Epithelial cell of esophagus (primary cell): ENCODE measurements at regions not wholly inside any gene's neighbourhood (a gene's known extent, or its start where the extent isn't known, plus 50 kb on each side); places are given as distances from the start of the nearest gene placed in this dataset.

Source experiments
- DNase-seq: peaks from one replicate; pipeline ENCODE4 v3.0.0; 2010; ENCODE audit warnings: low read depth
- H3K4me3 ChIP-seq: 2 replicates; pipeline ENCODE4 v1.5.1; 2011; ENCODE audit warnings: mild to moderate bottlenecking, low read length, control low read depth
- TF ChIP-seq, protein P1 (sequence below): IDR thresholded peaks from 2 replicates; pipeline ENCODE4 v1.5.1; 2011; ENCODE audit warnings: low read depth, mild to moderate bottlenecking, low read length, control low read depth, inconsistent platforms; ENCODE audit not compliant: insufficient read depth; ENCODE audit errors: missing control alignments

DNA sequence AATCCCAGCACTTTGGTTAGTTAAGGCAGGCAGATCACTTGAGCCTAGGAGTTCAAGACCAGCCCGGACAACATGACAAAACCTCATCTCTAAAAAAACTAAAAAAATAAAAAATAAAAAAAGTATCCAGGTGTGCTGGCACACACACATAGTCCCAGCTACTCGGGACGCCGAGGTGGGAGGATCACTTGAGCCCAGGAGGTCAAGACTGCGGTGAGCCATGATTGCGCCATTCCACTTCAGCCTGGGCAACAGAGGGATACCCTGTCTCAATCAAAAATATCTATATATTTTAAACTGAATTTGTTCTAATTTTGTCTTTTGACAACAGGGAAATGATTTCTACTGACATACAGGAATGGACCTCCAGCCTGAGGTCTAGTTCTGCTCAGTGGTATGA is 73.3 kb upstream of the MBOAT2 start:
- DNase-seq, result no peak
- H3K4me3 ChIP-seq, result no peak overlapping the region
- TF ChIP-seq, protein P1, sequence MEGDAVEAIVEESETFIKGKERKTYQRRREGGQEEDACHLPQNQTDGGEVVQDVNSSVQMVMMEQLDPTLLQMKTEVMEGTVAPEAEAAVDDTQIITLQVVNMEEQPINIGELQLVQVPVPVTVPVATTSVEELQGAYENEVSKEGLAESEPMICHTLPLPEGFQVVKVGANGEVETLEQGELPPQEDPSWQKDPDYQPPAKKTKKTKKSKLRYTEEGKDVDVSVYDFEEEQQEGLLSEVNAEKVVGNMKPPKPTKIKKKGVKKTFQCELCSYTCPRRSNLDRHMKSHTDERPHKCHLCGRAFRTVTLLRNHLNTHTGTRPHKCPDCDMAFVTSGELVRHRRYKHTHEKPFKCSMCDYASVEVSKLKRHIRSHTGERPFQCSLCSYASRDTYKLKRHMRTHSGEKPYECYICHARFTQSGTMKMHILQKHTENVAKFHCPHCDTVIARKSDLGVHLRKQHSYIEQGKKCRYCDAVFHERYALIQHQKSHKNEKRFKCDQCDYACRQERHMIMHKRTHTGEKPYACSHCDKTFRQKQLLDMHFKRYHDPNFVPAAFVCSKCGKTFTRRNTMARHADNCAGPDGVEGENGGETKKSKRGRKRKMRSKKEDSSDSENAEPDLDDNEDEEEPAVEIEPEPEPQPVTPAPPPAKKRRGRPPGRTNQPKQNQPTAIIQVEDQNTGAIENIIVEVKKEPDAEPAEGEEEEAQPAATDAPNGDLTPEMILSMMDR, result no peak

DNA sequence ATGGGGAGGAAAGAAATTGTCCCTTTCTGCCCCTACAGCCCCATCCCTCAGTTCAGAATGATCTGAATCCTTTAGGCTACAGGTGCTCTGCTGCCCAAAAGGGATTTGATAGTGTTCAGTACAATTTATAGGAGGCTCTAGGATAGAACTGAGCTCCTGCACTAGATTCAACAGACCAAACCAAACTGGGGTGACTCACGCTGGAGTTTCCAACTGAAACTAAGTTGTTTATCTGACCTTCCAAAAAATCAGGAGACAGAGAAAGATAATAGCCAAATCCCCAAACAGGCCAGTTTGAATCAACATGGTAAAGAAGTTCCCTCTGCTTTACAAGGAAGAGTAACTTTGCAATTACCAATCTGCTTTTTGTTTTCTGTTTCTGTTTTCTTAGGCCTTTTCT is 72.7 kb upstream of the MBOAT2 start:
- H3K4me3 ChIP-seq, result no peak overlapping the region
- TF ChIP-seq, protein P1, result no peak
- DNase-seq, result peak; percentile 46

DNA sequence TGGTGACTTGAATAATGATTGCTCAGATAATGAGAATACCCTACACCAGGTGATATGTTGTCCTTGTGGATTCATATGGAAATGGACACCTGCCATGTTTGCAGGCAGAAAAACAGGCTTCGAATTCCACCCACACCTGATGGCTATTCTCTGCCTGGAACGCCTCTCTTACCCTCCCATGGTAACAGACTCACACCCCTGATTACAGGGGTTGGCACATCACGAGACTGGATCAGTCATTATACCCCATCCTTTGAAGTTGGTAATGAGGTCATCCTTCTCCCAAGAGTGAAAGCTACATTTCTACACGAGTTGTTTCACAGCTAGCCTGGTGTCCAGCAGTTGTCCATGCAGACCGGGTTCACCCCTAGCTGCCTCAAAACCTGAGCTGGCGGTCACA is 71.4 kb upstream of the MBOAT2 start:
- TF ChIP-seq, protein P1, result no peak
- DNase-seq, result peak; percentile 62
- no peak overlapping the region for H3K4me3 ChIP-seq

DNA sequence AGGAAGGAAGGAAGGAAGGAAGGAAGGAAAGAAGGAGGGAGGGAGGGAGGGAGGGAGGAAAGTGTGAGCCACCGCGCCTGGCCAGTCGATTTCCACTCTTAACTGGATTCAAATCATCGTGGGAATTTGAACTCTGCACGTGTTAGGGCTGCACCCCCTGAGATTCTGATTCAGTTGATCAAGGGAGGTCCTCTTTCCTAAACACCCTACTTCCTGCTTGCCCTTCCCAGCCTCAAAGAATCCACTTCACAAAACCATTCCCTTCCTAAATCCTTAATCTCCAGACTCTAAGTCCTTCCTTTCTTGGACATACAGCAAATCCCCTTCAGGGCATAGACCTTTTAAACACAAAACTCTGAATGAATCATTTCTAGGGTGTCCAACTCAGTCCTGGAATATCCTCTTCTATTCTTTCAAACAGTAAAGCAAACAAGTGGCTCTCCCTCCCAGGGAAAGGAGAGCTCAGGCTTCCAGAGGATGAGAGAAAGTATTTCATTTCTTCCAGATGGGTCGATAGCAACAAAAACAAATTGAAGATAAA is 68.2 kb upstream of the MBOAT2 start:
- H3K4me3 ChIP-seq, result no peak overlapping the region
- TF ChIP-seq, protein P1, result no peak
- peak; percentile 80 for DNase-seq

DNA sequence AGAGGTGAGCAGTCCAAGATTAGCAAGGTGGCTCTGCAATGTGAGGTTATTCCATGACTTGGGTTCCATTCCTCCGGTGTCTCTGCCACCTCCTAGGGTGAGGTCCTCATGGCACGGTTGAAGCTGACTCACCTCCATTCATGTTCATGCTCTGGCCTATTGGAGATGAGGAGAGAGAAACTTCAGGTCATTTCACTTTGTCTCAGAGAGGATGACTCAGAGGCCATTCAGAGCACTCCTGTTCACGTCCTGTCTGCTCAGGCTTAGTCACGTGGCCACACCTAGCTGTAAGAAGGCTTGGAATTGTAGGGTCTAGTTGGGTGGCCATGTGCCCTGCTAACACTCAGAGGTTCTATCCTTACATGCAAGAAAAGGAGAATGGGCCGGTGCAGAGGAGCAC is 67.5 kb upstream of the MBOAT2 start:
- DNase-seq, result peak; percentile 100
- TF ChIP-seq, protein P1, result no peak

DNA sequence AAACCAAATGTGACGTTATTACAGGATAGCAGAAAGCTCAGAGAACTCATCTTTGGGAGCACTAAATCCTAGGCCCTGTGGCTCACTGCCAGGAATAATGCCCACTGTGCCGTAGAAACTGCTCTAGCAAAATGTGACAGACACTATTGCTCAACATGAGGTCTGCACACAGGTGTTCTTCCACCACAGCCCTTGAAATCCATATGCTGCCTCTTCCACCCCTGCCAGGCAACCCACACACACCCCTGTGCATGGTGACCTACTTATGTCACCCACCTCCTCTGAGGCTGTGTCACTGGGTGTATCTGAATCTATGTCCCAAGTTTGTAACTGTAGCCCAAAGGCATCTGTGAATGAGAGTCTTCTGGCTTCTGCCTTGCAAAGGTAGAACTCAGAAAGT is 66.1 kb upstream of the MBOAT2 start:
- peak; percentile 22 for DNase-seq

More for the DNA sequence above, 67.5 kb upstream of the MBOAT2 start:
- H3K4me3 ChIP-seq, result no peak overlapping the region

DNA sequence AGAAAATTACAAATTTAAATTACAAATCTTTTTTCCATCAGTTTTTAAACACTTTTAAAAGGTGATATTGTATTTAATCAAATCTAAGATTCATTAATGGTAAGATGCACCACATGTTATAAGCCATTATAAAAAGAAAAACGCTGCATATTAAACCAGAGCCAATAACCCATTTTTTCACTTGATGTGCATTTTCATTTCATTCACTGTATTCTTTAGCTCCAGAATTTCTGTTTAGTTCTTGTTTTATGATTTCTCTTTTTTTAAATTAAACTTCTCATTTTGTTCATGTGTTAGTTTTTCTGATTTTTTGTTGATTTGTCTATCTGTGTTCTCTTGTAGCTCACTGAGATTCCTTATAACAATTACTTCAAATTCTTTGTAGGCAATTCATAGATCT is 62.4 kb upstream of the MBOAT2 start:
- TF ChIP-seq, protein P1, result no peak
- DNase-seq, result no peak
- no peak overlapping the region for H3K4me3 ChIP-seq

More for the DNA sequence above, 66.1 kb upstream of the MBOAT2 start:
- TF ChIP-seq, protein P1, result no peak
- no peak overlapping the region for H3K4me3 ChIP-seq
